B cell (primary cell): ENCODE measurements at regions not wholly inside any gene's neighbourhood (a gene's known extent, or its start where the extent isn't known, plus 50 kb on each side); places are given as distances from the start of the nearest gene placed in this dataset.

Source experiments
- ATAC-seq: fragments of 200-7000 bp; cut with Tn5 transposase; one replicate; pipeline ENCODE4 v1.10.0; 2021; ENCODE audit warnings: low read depth, mild to moderate bottlenecking, moderate number of reproducible peaks, moderate library complexity
- CTCF ChIA-PET: fragments of 350-600 bp; sonication (Branson Sonifier 250); formaldehyde crosslinking; loops from one replicate; lab custom pipeline; 2021; ENCODE audit warnings: antibody characterized with exemption, inconsistent platforms; lab: Charles Lee
- POLR2A ChIA-PET: fragments of 350-600 bp; sonication (Branson Sonifier 250); formaldehyde crosslinking; loops from one replicate; lab custom pipeline; 2021; ENCODE audit warnings: antibody characterized with exemption; lab: Charles Lee
- DNase-seq: peaks from one replicate; pipeline ENCODE4 v3.0.0; 2013
- H2AFZ ChIP-seq: 2 replicates; pipeline ENCODE4 v1.6.1; 2012; ENCODE audit warnings: mild to moderate bottlenecking, low read depth, low read length; ENCODE audit not compliant: insufficient read depth, poor library complexity, severe bottlenecking
- H3K27ac ChIP-seq, 2 donors: 1 replicate in 1 of 2; 2 replicates in 1 of 2; pipeline ENCODE4 v1.5.1; 2012 to 2013; ENCODE audit warnings: low read length in 2 of 2, mild to moderate bottlenecking in 2 of 2, moderate library complexity in 1 of 2
- H3K27me3 ChIP-seq, 4 experiments: fragments of 200-600 bp in 1 of 4; sonication (generic) in 1 of 4; replicated peaks in 1 of 4; 1 replicate in 2 of 4; 2 replicates in 2 of 4; pipeline versions ENCODE4 v1.6.1 to v1.7.0; 2013 to 2016; ENCODE audit warnings: low read length in 3 of 4, mild to moderate bottlenecking in 2 of 4, mixed read lengths in 1 of 4, moderate library complexity in 1 of 4; ENCODE audit not compliant: insufficient read depth in 4 of 4, control insufficient read depth in 3 of 4; ENCODE audit errors: control extremely low read depth in 1 of 4
- H3K36me3 ChIP-seq, 2 experiments: replicated peaks in 1 of 2; 1 replicate in 1 of 2; 2 replicates in 1 of 2; pipeline versions ENCODE4 v1.6.1 to v1.7.1; 2013; ENCODE audit warnings: low read length in 1 of 2; ENCODE audit not compliant: insufficient read depth in 2 of 2, control insufficient read depth in 1 of 2; ENCODE audit errors: control extremely low read depth in 1 of 2, extremely low read depth in 1 of 2
- H3K4me1 ChIP-seq, 2 donors: fragments of 200-600 bp in 1 of 2; sonication (generic) in 1 of 2; 1 replicate in 1 of 2; 2 replicates in 1 of 2; pipeline versions ENCODE4 v1.5.1 to v1.6.1; 2013 to 2017; ENCODE audit warnings: low read length in 2 of 2; ENCODE audit not compliant: control insufficient read depth in 2 of 2, insufficient read depth in 2 of 2
- H3K4me2 ChIP-seq: replicated peaks from 2 replicates; pipeline ENCODE3; 2012; ENCODE audit warnings: mild to moderate bottlenecking, low read depth, low read length; ENCODE audit not compliant: poor library complexity, severe bottlenecking
- H3K4me3 ChIP-seq, 5 experiments: fragments of 200-600 bp in 1 of 5; sonication (generic) in 1 of 5; 1 replicate in 3 of 5; 2 replicates in 2 of 5; pipeline versions ENCODE4 v1.5.1 to v1.7.0; 2011 to 2016; ENCODE audit warnings: low read length in 4 of 5, mild to moderate bottlenecking in 4 of 5, low read depth in 2 of 5, control low read depth in 1 of 5, moderate library complexity in 1 of 5; ENCODE audit not compliant: insufficient read depth in 1 of 5; ENCODE audit errors: control extremely low read depth in 1 of 5, extremely low read depth in 1 of 5
- H3K79me2 ChIP-seq: fragments of 200-600 bp; sonication (generic); one replicate; pipeline ENCODE4 v1.6.0; 2016; ENCODE audit warnings: low read length; ENCODE audit not compliant: control insufficient read depth, insufficient read depth
- H3K9ac ChIP-seq: fragments of 200-600 bp; sonication (generic); 2 replicates; pipeline ENCODE4 v1.6.1; 2017; ENCODE audit warnings: mild to moderate bottlenecking, low read length, moderate library complexity
- H3K9me3 ChIP-seq, 3 donors: one replicate each; pipeline versions ENCODE4 v1.6.1 to v1.7.1; 2013; ENCODE audit warnings: low read length in 2 of 3; ENCODE audit not compliant: control insufficient read depth in 2 of 3, insufficient read depth in 1 of 3; ENCODE audit errors: control extremely low read depth in 1 of 3
- H4K20me1 ChIP-seq: 2 replicates; pipeline ENCODE4 v1.6.0; 2012; ENCODE audit warnings: mild to moderate bottlenecking, low read length; ENCODE audit not compliant: insufficient read depth, control insufficient read depth, poor library complexity, severe bottlenecking
- H3K27ac Mint-ChIP-seq: one replicate; pipeline ENCODE4 v1.8.0; 2021; ENCODE audit warnings: mixed read lengths
- H3K27me3 Mint-ChIP-seq: one replicate; pipeline ENCODE4 v1.8.0; 2021; ENCODE audit warnings: mixed read lengths
- H3K4me1 Mint-ChIP-seq: one replicate; pipeline ENCODE4 v1.8.0; 2021; ENCODE audit warnings: mixed read lengths
- H3K4me3 Mint-ChIP-seq: one replicate; pipeline ENCODE4 v1.8.0; 2021; ENCODE audit warnings: mixed read lengths
- H3K9me3 Mint-ChIP-seq: one replicate; pipeline ENCODE4 v1.8.0; 2022; ENCODE audit warnings: mixed read lengths; ENCODE audit not compliant: insufficient read depth
- CTCF ChIP-seq: fragments of 200-600 bp; IDR thresholded peaks from one replicate; pipeline ENCODE4 v1.8.0; 2022; ENCODE audit warnings: antibody characterized with exemption, mild to moderate bottlenecking
- EZH2 ChIP-seq: IDR thresholded peaks from 2 replicates; pipeline ENCODE4 v1.6.1; 2012; ENCODE audit warnings: borderline replicate concordance, low read depth, mild to moderate bottlenecking, moderate library complexity, low read length; ENCODE audit not compliant: insufficient read depth, poor library complexity, severe bottlenecking
- WGBS: methylation state at CpG from one replicate; pipeline ENCODE4 v1.1.5; 2013; ENCODE audit warnings: missing lambda C conversion rate; ENCODE audit not compliant: insufficient coverage; 5-methylcytosine and 5-hydroxymethylcytosine counted together
- intact Hi-C: fragments of 100-400 bp; cut with micrococcal nuclease; formaldehyde crosslinking; loops from one replicate; pipeline ENCODE4 v1.10.0; 2022

- no peak for TF ChIP-seq CTCF
- no peak for TF ChIP-seq EZH2
- no CpG with 5 or more reads among the region's 1 CpG for WGBS
- no peak overlapping the region for H3K27ac Mint-ChIP-seq
These were observed 114.2 kb downstream of the ZC3H11B start for GRCh38 chr1:219498666-219499065.

GRCh38 chr1:219495737-219496408, 117.0 kb downstream of the ZC3H11B start:
- intact Hi-C loops, result no loop called here
- no peak overlapping the region for H3K27ac Mint-ChIP-seq
- H3K4me2 ChIP-seq, result no peak overlapping the region
- H2AFZ ChIP-seq, result no peak overlapping the region
- ChIA-PET CTCF (no interaction called here), POLR2A (no interaction called here)
- no peak overlapping the region for H3K4me3 ChIP-seq
- WGBS, result no CpG with 5 or more reads among the region's 6 CpGs
- H3K9me3 ChIP-seq, result no peaks in the 10 kb centered on the region
- no peak overlapping the region for H3K9ac ChIP-seq
- DNase-seq (no peak), ATAC-seq (no peak)
- no peaks in the 10 kb centered on the region for H3K4me1 Mint-ChIP-seq
- H3K4me1 ChIP-seq, result no peaks in the 10 kb centered on the region
- no peak overlapping the region for H3K4me3 Mint-ChIP-seq
- H3K36me3 ChIP-seq, result no peaks in the 10 kb centered on the region
- TF ChIP-seq EZH2 (no peak), CTCF (no peak)
- H3K27me3 ChIP-seq, result no peaks in the 10 kb centered on the region
- H3K79me2 ChIP-seq, result no peaks in the 10 kb centered on the region
- no peaks in the 10 kb centered on the region for H4K20me1 ChIP-seq
- H3K27me3 Mint-ChIP-seq, result peaks cover 7% of the 10 kb centered on the region
- no peaks in the 10 kb centered on the region for H3K9me3 Mint-ChIP-seq
- H3K27ac ChIP-seq, result no peak overlapping the region

More at GRCh38 chr1:219498666-219499065, 114.2 kb downstream of the ZC3H11B start:
- intact Hi-C loops, result no loop called here
- no peak for ATAC-seq
- no peak for DNase-seq
- no peaks in the 10 kb centered on the region for H3K9me3 ChIP-seq
- no peaks in the 10 kb centered on the region for H3K4me1 Mint-ChIP-seq
- no peak overlapping the region for H3K4me2 ChIP-seq
- no peak overlapping the region for H3K27ac ChIP-seq
- no peak overlapping the region for H3K4me3 Mint-ChIP-seq
- ChIA-PET CTCF (no interaction called here), POLR2A (no interaction called here)
- no peaks in the 10 kb centered on the region for H4K20me1 ChIP-seq
- H3K36me3 ChIP-seq, result no peaks in the 10 kb centered on the region
- no peaks in the 10 kb centered on the region for H3K9me3 Mint-ChIP-seq
- no peak overlapping the region for H2AFZ ChIP-seq
- no peaks in the 10 kb centered on the region for H3K4me1 ChIP-seq
- no peaks in the 10 kb centered on the region for H3K79me2 ChIP-seq
- no peaks in the 10 kb centered on the region for H3K27me3 ChIP-seq
- no peak overlapping the region for H3K9ac ChIP-seq
- no peak overlapping the region for H3K4me3 ChIP-seq
- H3K27me3 Mint-ChIP-seq, result peaks cover 7% of the 10 kb centered on the region
